C4-2B (cell line): ENCODE measurements at regions not wholly inside any gene's neighbourhood (a gene's known extent, or its start where the extent isn't known, plus 50 kb on each side); places are given as distances from the start of the nearest gene placed in this dataset.

Experiments used
- CTCF ChIP-seq: fragments of 450-650 bp; conservative IDR thresholded peaks from 2 replicates; pipeline ENCODE4 v1.5.1; 2017; ENCODE audit warnings: mild to moderate bottlenecking
- ZFX ChIP-seq: fragments of 450-650 bp; IDR thresholded peaks from 2 replicates; pipeline ENCODE4 v1.6.1; 2017

DNA sequence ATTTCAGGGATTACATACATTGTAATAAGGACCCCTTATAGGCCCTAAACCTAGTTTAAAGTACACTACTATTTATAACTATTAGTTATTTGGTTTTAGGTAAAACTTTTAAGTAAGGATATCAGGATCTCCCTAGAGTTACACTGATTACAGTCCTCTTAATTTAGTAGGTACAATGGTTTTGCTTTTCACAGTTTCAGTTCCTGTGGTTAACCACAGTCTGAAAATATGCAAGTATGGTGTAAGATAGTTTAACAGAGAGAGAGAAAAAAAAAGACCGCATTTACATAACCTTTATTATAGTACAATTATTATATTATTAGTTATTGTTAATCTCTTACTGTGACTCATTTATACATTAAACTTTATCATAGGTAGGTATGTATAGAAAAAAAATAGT, 725.3 kb upstream of the PTPRD start:
- TF ChIP-seq CTCF (no peak), ZFX (no peak)
